ENCODE measurements at regions not wholly inside any gene's neighbourhood (a gene's known extent, or its start where the extent isn't known, plus 50 kb on each side); places are given as distances from the start of the nearest gene placed in this dataset.

- no peak for ATAC-seq
- Mint-ChIP-seq H3K27ac (no peak overlapping the region), H3K36me3 (ENCODE audit: low read depth) (no peaks in the 10 kb centered on the region), H3K9me3 (peaks cover 3% of the 10 kb centered on the region), H3K4me1 (ENCODE audit: low read depth) (peaks cover 4% of the 10 kb centered on the region), H3K4me3 (no peak overlapping the region), H3K27me3 (peaks cover 20% of the 10 kb centered on the region)
- no peak for DNase-seq
- CTCF ChIA-PET = interaction anchor here (1.6 kb wide), 1 partner anchor 53 kb away, joined by 3 read pairs; no protein-coding TSS in a partner anchor
- POLR2A ChIA-PET = no interaction called here
- no peak for TF ChIP-seq CTCF (IDR thresholded peaks at IDR 0.05)
- intact Hi-C loops (cut with micrococcal nuclease) = no loop called here
Observed at GRCh38 chr17:55668312-55668920, 54.2 kb downstream of the TMEM100 start.

- Mint-ChIP-seq H3K27me3 (peaks cover 13% of the 10 kb centered on the region), H3K9me3 (no peaks in the 10 kb centered on the region), H3K4me3 (no peak overlapping the region), H3K27ac (no peak overlapping the region), H3K4me1 (ENCODE audit: low read depth) (no peaks in the 10 kb centered on the region), H3K36me3 (ENCODE audit: low read depth) (no peaks in the 10 kb centered on the region)
- no peak for TF ChIP-seq CTCF (IDR thresholded peaks at IDR 0.05)
- intact Hi-C loops (cut with micrococcal nuclease) = no loop called here
- ATAC-seq (no peak), DNase-seq (no peak)
- CTCF ChIA-PET = no interaction called here
- POLR2A ChIA-PET = no interaction called here
Observed at GRCh38 chr17:55666806-55667205, 55.9 kb downstream of the TMEM100 start.

- no peaks in the 10 kb centered on the region for H3K4me1 Mint-ChIP-seq (ENCODE audit: low read depth)
- intact Hi-C loops (cut with micrococcal nuclease) = no loop called here
- ChIA-PET CTCF (no interaction called here), POLR2A (no interaction called here)
- no peaks in the 10 kb centered on the region for H3K36me3 Mint-ChIP-seq (ENCODE audit: low read depth)
- TF ChIP-seq CTCF (IDR thresholded peaks at IDR 0.05) = no peak
- peaks cover 11% of the 10 kb centered on the region for H3K27me3 Mint-ChIP-seq
- ATAC-seq = no peak
- no peak overlapping the region for H3K4me3 Mint-ChIP-seq
- no peak overlapping the region for H3K27ac Mint-ChIP-seq
- DNase-seq = no peak
- no peaks in the 10 kb centered on the region for H3K9me3 Mint-ChIP-seq
Observed at GRCh38 chr17:55664287-55664686, 58.4 kb downstream of the TMEM100 start.

GRCh38 chr17:55663400-55663799 is 59.3 kb downstream of the TMEM100 start:
- Mint-ChIP-seq H3K27ac (no peak overlapping the region), H3K27me3 (peaks cover 11% of the 10 kb centered on the region), H3K4me3 (no peak overlapping the region), H3K9me3 (no peaks in the 10 kb centered on the region), H3K4me1 (ENCODE audit: low read depth) (no peaks in the 10 kb centered on the region), H3K36me3 (ENCODE audit: low read depth) (no peaks in the 10 kb centered on the region)
- TF ChIP-seq CTCF (IDR thresholded peaks at IDR 0.05) = no peak
- DNase-seq (no peak), ATAC-seq (no peak)
- intact Hi-C loops (cut with micrococcal nuclease) = no loop called here
- CTCF ChIA-PET = no interaction called here
- POLR2A ChIA-PET = no interaction called here

GRCh38 chr17:55661963-55662834 is 60.5 kb downstream of the TMEM100 start:
- H3K4me1 Mint-ChIP-seq (ENCODE audit: low read depth) = no peaks in the 10 kb centered on the region
- POLR2A ChIA-PET = no interaction called here

More at GRCh38 chr17:55661963-55662834, 60.5 kb downstream of the TMEM100 start:
- H3K9me3 Mint-ChIP-seq = no peaks in the 10 kb centered on the region
- H3K27ac Mint-ChIP-seq = no peak overlapping the region
- ATAC-seq = no peak
- intact Hi-C loops (cut with micrococcal nuclease) = no loop called here
- CTCF ChIA-PET = no interaction called here
- no peak for DNase-seq
- no peak overlapping the region for H3K4me3 Mint-ChIP-seq
- H3K36me3 Mint-ChIP-seq (ENCODE audit: low read depth) = no peaks in the 10 kb centered on the region
- TF ChIP-seq CTCF (IDR thresholded peaks at IDR 0.05) = no peak
- peaks cover 9% of the 10 kb centered on the region for H3K27me3 Mint-ChIP-seq

Measured in activated CD8-positive, alpha-beta T cell treated with anti-CD3 and anti-CD28 coated beads for 36 hours (primary cell).